RWPE1 (cell line): ENCODE measurements at regions not wholly inside any gene's neighbourhood (a gene's known extent, or its start where the extent isn't known, plus 50 kb on each side); places are given as distances from the start of the nearest gene placed in this dataset.

Source experiments
- CTCF ChIA-PET: fragments of 350-600 bp; sonication (Branson Sonifier 250); formaldehyde crosslinking; extraction: SDS; loops from one replicate; lab custom pipeline; 2021; lab: Yijun Ruan, JAX
- POLR2A ChIA-PET: fragments of 400-600 bp; formaldehyde crosslinking; extraction: SDS; loops from one replicate; lab custom pipeline; 2020; ENCODE audit warnings: antibody characterized with exemption; ENCODE audit not compliant: low non-redundant PET; lab: Yijun Ruan, JAX
- DNase-seq: peaks from one replicate; pipeline ENCODE4 v3.0.0; 2012; ENCODE audit warnings: low spot score
- H3K27ac ChIP-seq: fragments of 450-650 bp; 2 replicates; pipeline ENCODE4 v1.5.1; 2017
- TF ChIP-seq, protein P1 (sequence below): fragments of 450-650 bp; conservative IDR thresholded peaks from 2 replicates; pipeline ENCODE4 v1.5.1; 2017; ENCODE audit warnings: low read depth, mild to moderate bottlenecking

DNA sequence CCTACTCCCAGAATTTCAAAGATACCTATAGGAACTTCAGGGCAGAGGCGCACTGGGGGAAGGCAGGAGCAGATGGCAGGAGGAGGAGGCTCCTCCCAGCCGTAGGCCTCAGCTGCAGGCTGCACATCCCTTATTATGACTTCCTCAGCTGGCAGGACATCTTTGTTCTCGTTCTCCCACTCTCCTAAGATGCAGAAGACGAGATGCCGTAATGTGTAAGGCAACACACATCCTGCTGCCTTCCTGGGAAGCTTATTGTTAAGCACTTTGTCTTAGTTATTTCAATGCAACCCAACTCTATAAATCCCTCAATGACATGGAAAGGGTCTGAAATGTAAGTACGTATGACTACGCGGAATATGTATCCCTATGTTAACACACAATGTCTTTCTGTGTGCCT is 599.8 kb upstream of the MGMT start:
- no peak overlapping the region for H3K27ac ChIP-seq
- DNase-seq, result no peak
- POLR2A ChIA-PET, result no interaction called here
- TF ChIP-seq, protein P1, sequence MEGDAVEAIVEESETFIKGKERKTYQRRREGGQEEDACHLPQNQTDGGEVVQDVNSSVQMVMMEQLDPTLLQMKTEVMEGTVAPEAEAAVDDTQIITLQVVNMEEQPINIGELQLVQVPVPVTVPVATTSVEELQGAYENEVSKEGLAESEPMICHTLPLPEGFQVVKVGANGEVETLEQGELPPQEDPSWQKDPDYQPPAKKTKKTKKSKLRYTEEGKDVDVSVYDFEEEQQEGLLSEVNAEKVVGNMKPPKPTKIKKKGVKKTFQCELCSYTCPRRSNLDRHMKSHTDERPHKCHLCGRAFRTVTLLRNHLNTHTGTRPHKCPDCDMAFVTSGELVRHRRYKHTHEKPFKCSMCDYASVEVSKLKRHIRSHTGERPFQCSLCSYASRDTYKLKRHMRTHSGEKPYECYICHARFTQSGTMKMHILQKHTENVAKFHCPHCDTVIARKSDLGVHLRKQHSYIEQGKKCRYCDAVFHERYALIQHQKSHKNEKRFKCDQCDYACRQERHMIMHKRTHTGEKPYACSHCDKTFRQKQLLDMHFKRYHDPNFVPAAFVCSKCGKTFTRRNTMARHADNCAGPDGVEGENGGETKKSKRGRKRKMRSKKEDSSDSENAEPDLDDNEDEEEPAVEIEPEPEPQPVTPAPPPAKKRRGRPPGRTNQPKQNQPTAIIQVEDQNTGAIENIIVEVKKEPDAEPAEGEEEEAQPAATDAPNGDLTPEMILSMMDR, result no peak
- CTCF ChIA-PET, result no interaction called here

- no peak overlapping the region for H3K27ac ChIP-seq
- DNase-seq, result no peak
- ChIA-PET POLR2A (no interaction called here), CTCF (no interaction called here)
- TF ChIP-seq, protein P1, result no peak
These were observed 599.2 kb upstream of the MGMT start for GRCh38 chr10:128867819-128868218.

GRCh38 chr10:128868481-128868880 is 598.6 kb upstream of the MGMT start:
- TF ChIP-seq, protein P1, result no peak
- CTCF ChIA-PET, result no interaction called here
- no peak overlapping the region for H3K27ac ChIP-seq
- POLR2A ChIA-PET, result no interaction called here
- DNase-seq, result no peak

GRCh38 chr10:128869101-128869749 is 597.8 kb upstream of the MGMT start:
- POLR2A ChIA-PET, result no interaction called here
- TF ChIP-seq, protein P1, result no peak
- DNase-seq, result no peak
- no peak overlapping the region for H3K27ac ChIP-seq
- CTCF ChIA-PET, result no interaction called here

GRCh38 chr10:128870830-128871597 is 596.0 kb upstream of the MGMT start:
- DNase-seq, result no peak
- H3K27ac ChIP-seq, result no peak overlapping the region
- ChIA-PET POLR2A (no interaction called here), CTCF (no interaction called here)
- TF ChIP-seq, protein P1, result no peak

GRCh38 chr10:128871671-128872231 is 595.3 kb upstream of the MGMT start:
- ChIA-PET POLR2A (no interaction called here), CTCF (no interaction called here)
- no peak for DNase-seq
- H3K27ac ChIP-seq, result no peak overlapping the region
- TF ChIP-seq, protein P1, result no peak
